ENCODE measurements at regions not wholly inside any gene's neighbourhood (a gene's known extent, or its start where the extent isn't known, plus 50 kb on each side); places are given as distances from the start of the nearest gene placed in this dataset.
"Not testable (repeated sequence)": the region's sequence is repeated elsewhere in the genome, so short reads cannot be mapped to it uniquely, and the experiment has no call there.

GRCh38 chr9:1513105-1513504 is 462.9 kb downstream of the DMRT2 start:
- DNase-seq (no peak), ATAC-seq (no peak)
- intact Hi-C loops (cut with DNase I, micrococcal nuclease) = no loop called here

GRCh38 chr9:1514250-1514649 is 464.1 kb downstream of the DMRT2 start:
- DNase-seq (no peak), ATAC-seq (no peak)
- intact Hi-C loops (cut with DNase I, micrococcal nuclease) = no loop called here

DNA sequence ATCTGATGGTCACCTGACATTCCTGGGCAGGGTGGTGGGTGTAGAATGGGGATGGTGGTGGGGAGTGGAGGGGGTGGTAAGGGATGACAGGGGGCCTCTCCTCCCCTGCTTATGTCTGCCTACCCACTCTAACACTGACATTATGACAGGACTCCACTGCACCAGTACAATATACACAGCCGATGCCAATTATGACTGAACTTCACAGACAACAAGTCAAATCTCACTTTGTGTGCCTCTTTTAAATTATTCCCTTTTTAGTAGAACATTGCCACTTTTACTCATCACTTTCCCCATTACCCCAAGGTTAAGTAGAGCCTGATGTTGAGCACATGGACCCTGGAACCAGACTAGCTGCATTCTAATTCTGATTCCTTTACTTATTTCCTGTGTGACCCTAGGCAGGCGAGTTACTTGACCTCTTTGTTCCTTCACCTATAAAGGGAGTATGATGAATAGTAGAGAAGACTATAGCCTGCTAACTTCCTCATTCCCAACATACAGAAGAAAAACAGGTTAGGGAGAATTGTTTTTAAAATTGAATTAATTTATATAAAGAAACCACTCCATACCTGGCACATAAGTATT is 464.7 kb downstream of the DMRT2 start:
- DNase-seq (no peak), ATAC-seq (no peak)
- intact Hi-C loops (cut with DNase I, micrococcal nuclease) = no loop called here

DNA sequence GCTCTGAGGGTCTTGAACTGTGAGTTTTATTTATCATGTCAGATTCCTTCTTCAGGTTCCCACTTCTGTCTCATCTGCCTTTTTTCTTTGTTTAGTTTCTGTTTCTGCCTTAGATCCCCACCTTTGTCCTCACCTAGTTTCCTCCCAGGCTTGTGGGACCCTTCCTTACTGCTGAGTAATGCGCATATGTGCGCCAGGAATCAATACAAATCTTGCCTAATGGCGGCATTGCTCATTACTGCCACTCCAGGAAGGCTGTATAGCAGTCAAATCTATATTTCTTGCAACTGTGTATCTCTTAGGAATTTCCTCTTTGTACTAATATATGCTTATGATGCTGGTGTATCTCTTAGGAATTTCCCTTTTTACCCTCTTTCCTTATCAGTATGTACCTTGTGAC is 465.4 kb downstream of the DMRT2 start:
- intact Hi-C loops (cut with DNase I, micrococcal nuclease) = no loop called here
- DNase-seq (no peak), ATAC-seq (no peak)

GRCh38 chr9:1521547-1521946 is 471.4 kb downstream of the DMRT2 start:
- intact Hi-C loops (cut with DNase I, micrococcal nuclease) = no loop called here
- DNase-seq (no peak), ATAC-seq (no peak)

DNA sequence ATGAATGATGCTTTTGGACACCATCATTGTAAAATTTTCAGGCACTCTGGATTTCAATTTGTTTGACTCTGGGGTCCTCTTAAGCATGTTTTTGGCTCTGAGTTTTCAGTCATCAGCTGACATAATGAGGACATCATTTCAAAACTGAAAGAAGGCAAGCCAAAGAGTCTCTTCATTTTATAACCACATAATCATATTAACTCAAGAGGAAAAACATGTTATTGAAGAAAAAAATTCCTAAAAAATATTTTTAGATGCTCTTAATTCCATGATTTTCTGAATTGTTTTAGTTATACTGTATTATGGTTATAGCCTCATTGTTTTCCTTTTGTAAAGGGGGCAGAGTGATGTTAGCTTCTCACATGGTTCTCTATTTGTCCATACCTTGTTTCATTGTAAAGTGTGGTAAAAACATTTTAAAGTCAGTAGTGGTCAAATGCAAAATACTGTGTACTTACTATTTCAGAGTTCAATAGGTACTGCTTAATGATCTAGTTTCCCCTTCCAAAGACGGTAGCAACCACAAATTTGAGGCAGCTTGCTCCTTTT is 472.1 kb downstream of the DMRT2 start:
- DNase-seq (no peak), ATAC-seq (no peak)
- intact Hi-C loops (cut with DNase I, micrococcal nuclease) = no loop called here

DNA sequence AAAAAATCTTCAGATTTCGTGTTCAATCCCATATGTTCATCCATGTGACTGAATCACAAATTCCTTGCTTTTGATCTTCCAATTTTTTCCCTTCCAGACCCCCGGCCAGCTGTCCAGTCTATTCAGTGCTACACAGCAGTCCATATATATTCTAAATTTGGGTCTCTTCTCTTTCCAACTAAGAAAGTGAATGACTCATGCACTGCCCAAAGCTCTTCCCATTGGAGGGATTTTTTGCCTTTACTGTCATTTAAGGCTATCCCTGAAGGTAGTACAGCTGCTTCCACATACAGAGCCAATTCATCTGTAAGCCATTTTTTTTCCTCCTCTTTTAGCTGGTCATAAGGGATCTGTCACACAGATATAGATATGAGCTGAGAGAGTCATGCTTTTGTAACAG is 478.3 kb downstream of the DMRT2 start:
- DNase-seq = no peak
- intact Hi-C loops (cut with DNase I, micrococcal nuclease) = no loop called here
- ATAC-seq = no peak

DNA sequence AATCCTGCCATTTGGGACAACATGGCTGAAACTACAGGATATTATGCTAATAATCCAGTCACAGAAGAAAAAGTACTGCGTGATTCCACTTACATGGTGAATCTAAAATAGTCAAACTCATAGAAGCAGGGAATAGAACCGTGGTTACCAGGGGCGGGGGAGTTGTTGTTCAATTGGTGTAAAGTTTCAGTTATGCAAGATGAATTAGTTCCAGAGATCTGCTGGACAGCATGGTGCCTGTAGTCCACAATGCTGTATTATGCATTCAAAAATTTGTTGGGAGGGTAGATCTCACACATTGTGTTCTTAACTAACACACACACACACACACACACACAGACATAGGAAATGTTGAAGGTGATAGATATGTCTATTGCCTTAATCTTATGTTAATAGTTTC is 480.5 kb downstream of the DMRT2 start:
- DNase-seq (no peak), ATAC-seq (no peak)
- intact Hi-C loops (cut with DNase I, micrococcal nuclease) = no loop called here

- ATAC-seq (no peak), DNase-seq (no peak)
- intact Hi-C loops (cut with DNase I, micrococcal nuclease) = no loop called here
These were observed 481.3 kb downstream of the DMRT2 start for GRCh38 chr9:1531424-1531823.

DNA sequence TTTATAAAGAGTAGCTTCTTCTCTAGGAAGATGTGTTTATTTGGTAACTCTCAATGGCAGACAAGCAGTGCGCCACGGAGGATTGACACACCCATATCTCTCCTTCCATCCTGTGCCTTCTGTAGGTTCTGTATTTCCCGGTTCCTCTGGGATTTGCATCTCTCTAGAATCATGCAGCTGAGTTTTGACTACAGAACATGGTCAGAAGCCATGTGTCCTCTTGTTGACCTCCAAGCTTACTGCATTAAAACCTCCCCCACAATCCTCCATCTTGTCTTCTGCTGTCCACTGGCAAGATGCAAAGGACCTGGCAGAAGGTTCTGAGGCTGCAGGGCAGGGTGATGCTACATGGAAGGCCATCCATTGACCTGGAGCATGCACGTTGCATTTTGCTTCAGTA is 482.0 kb downstream of the DMRT2 start:
- DNase-seq = no peak
- intact Hi-C loops (cut with DNase I, micrococcal nuclease) = no loop called here
- no peak for ATAC-seq

DNA sequence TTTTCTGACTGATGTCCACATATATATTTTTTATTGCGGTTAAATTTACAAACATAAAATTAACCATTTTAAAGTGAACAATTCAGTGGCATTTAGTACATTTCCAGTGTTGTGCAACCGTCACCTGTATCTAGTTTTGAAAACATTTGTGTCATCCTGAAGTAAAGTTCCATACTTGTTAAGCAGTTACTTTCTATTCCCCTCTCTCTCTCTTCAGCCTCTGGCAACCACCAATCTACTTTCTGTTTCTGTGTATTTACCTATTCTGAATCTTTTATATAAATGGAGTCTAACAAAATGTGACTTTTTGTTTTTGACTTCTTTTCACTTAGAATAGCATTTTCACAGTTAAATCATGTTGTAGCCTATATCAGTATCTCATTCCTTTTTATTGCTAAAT is 480.1 kb upstream of the SMARCA2 start:
- DNase-seq (no peak), ATAC-seq (no peak)
- intact Hi-C loops (cut with DNase I, micrococcal nuclease) = no loop called here

GRCh38 chr9:1535599-1535998 is 479.5 kb upstream of the SMARCA2 start:
- intact Hi-C loops (cut with DNase I, micrococcal nuclease) = no loop called here
- ATAC-seq = no peak
- DNase-seq = no peak

GRCh38 chr9:1536522-1537170 is 478.5 kb upstream of the SMARCA2 start:
- DNase-seq (no peak), ATAC-seq (no peak)
- intact Hi-C loops (cut with DNase I, micrococcal nuclease) = no loop called here

GRCh38 chr9:1538301-1538700 is 476.8 kb upstream of the SMARCA2 start:
- intact Hi-C loops (cut with DNase I, micrococcal nuclease) = no loop called here
- ATAC-seq (no peak), DNase-seq (no peak)

- intact Hi-C loops (cut with DNase I, micrococcal nuclease) = no loop called here
- DNase-seq (no peak), ATAC-seq (no peak)
These were observed 475.9 kb upstream of the SMARCA2 start for GRCh38 chr9:1539216-1539615.

DNA sequence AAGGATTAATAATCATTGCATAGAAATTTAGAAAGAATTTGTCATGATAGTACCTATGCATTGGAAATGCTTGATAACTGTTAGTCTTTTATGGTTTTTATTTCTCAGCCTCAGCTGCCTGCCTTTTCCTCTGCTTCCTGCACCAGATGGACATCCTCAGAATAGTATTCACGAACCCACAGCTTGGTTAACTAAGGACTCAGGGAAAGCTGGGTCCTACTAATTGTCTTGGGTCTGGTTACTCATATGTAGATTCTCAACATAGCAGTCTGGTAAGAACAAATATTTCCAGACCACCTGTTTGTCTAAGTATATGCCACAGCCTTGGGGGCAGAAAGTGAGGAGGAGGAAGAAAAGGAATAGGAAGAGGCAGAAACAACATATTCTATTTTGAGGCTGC is 464.5 kb upstream of the SMARCA2 start:
- DNase-seq = no peak
- intact Hi-C loops (cut with DNase I, micrococcal nuclease) = no loop called here
- ATAC-seq = no peak

DNA sequence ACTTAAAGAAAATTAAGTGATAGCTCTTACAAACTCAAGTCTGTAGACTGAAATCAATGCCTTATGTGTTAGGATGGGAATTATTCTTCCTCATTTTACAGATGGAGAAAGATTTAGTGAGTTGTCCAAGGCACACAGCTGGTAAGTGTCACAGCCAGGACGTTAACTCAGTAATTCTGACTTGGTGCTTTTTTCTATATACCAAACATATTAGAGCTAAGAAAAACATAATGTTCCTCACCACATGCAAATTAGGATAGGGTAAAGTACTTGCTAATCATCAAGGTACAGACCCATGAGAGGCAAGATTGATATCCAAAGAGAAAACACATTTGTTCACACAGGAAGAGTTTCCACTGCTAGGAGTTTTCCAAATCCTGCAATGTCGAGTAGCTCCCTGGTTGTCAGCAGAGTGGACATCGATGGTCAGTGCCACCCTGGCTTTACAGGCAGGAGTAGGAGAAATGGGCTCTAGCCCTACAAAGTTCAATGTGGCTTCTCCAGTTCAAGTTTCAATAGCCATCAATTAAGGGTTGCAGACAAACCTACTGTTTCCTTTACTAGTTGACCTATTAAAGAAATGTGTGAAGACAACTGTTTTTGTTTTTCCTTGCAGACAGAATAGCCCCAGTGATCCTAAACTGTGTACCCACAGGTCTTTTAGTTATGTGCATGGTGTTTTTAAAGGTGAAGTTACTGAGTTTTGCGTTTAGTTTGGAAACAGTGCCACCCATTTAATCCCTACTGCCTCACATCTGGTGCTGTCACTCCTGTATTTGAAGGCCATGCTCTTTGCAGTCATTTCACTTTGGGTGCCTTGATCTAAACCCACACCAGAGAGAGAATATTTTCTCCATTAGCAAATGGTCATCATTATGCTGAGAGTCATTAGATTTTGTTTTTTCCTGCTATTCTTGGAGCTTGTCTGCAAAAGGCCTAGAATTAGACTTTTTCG is 460.8 kb upstream of the SMARCA2 start:
- ATAC-seq (no peak), DNase-seq (no peak)

DNA sequence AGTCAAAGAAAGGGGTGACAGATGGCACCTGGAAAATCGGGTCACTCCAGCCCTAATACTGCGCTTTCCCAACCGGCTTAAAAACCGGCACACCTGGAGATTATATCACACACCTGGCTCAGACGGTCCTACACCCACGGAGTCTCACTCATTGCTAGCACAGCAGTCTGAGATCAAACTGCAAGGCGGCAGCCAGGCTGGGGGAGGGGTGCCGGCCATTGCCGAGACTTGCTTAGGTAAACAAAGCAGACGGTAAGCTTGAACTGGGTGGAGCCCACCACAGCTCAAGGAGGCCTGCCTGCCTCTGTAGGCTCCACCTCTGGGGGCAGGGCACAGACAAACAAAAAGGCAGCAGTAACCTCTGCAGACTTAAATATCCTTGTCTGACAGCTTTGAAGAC is 456.5 kb upstream of the SMARCA2 start:
- not testable (repeated sequence) for ATAC-seq

More for the DNA sequence above, 460.8 kb upstream of the SMARCA2 start:
- intact Hi-C loops (cut with DNase I, micrococcal nuclease) = no loop called here

DNA sequence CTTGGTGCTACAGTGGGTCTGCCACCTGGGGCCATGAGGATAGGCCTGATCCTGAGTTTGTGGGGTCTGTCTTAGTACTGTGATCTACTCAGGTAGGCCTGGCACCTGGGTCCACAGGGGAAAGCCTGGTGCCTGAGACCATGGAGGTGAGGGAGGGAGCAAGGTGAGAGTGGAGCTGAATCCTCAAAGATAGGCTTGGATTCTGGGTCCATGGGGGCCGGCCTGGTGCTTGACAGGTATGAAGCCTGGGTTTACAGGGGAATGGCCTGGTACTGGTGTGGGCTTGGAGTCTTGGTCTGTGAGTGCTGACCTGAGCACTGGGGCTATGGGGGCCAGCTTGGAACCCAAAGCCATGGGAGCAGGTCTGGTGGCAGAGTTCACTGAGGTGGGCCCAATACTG is 439.2 kb upstream of the SMARCA2 start:
- no peak for DNase-seq
- intact Hi-C loops (cut with DNase I, micrococcal nuclease) = no loop called here
- no peak for ATAC-seq

More for the DNA sequence above, 456.5 kb upstream of the SMARCA2 start:
- intact Hi-C loops (cut with DNase I, micrococcal nuclease); DNase-seq: not testable (repeated sequence)

DNA sequence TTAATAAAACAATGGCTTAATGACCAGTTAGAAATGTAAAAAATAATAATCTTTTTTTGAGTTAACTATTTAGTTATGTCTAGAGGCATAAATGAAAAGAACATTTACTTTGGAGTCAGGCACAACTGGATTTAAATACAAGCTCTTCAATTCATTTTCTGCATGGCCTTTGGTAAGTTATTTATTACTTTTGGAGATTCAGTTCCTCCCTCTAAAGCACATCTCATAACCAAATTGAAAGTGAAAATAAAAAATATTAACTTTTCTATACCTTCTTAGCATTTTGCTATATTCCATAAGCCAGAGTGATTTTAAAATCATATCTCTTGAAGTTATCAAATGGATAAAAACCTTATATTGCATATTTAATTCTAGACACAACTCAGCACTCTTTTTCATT is 434.9 kb upstream of the SMARCA2 start:
- ATAC-seq (no peak), DNase-seq (no peak)
- intact Hi-C loops (cut with DNase I, micrococcal nuclease) = no loop called here
